B cell (primary cell): ENCODE measurements at regions not wholly inside any gene's neighbourhood (a gene's known extent, or its start where the extent isn't known, plus 50 kb on each side); places are given as distances from the start of the nearest gene placed in this dataset.

Source experiments
- ATAC-seq: fragments of 200-7000 bp; cut with Tn5 transposase; one replicate; pipeline ENCODE4 v1.10.0; 2021; ENCODE audit warnings: low read depth, mild to moderate bottlenecking, moderate number of reproducible peaks, moderate library complexity
- CTCF ChIA-PET: fragments of 350-600 bp; sonication (Branson Sonifier 250); formaldehyde crosslinking; loops from one replicate; lab custom pipeline; 2021; ENCODE audit warnings: antibody characterized with exemption, inconsistent platforms; lab: Charles Lee
- POLR2A ChIA-PET: fragments of 350-600 bp; sonication (Branson Sonifier 250); formaldehyde crosslinking; loops from one replicate; lab custom pipeline; 2021; ENCODE audit warnings: antibody characterized with exemption; lab: Charles Lee
- DNase-seq: peaks from one replicate; pipeline ENCODE4 v3.0.0; 2013
- H2AFZ ChIP-seq: 2 replicates; pipeline ENCODE4 v1.6.1; 2012; ENCODE audit warnings: mild to moderate bottlenecking, low read depth, low read length; ENCODE audit not compliant: insufficient read depth, poor library complexity, severe bottlenecking
- H3K27ac ChIP-seq, 2 donors: 1 replicate in 1 of 2; 2 replicates in 1 of 2; pipeline ENCODE4 v1.5.1; 2012 to 2013; ENCODE audit warnings: low read length in 2 of 2, mild to moderate bottlenecking in 2 of 2, moderate library complexity in 1 of 2
- H3K27me3 ChIP-seq, 4 experiments: fragments of 200-600 bp in 1 of 4; sonication (generic) in 1 of 4; replicated peaks in 1 of 4; 1 replicate in 2 of 4; 2 replicates in 2 of 4; pipeline versions ENCODE4 v1.6.1 to v1.7.0; 2013 to 2016; ENCODE audit warnings: low read length in 3 of 4, mild to moderate bottlenecking in 2 of 4, mixed read lengths in 1 of 4, moderate library complexity in 1 of 4; ENCODE audit not compliant: insufficient read depth in 4 of 4, control insufficient read depth in 3 of 4; ENCODE audit errors: control extremely low read depth in 1 of 4
- H3K36me3 ChIP-seq, 2 experiments: replicated peaks in 1 of 2; 1 replicate in 1 of 2; 2 replicates in 1 of 2; pipeline versions ENCODE4 v1.6.1 to v1.7.1; 2013; ENCODE audit warnings: low read length in 1 of 2; ENCODE audit not compliant: insufficient read depth in 2 of 2, control insufficient read depth in 1 of 2; ENCODE audit errors: control extremely low read depth in 1 of 2, extremely low read depth in 1 of 2
- H3K4me1 ChIP-seq, 2 donors: fragments of 200-600 bp in 1 of 2; sonication (generic) in 1 of 2; 1 replicate in 1 of 2; 2 replicates in 1 of 2; pipeline versions ENCODE4 v1.5.1 to v1.6.1; 2013 to 2017; ENCODE audit warnings: low read length in 2 of 2; ENCODE audit not compliant: control insufficient read depth in 2 of 2, insufficient read depth in 2 of 2
- H3K4me2 ChIP-seq: replicated peaks from 2 replicates; pipeline ENCODE3; 2012; ENCODE audit warnings: mild to moderate bottlenecking, low read depth, low read length; ENCODE audit not compliant: poor library complexity, severe bottlenecking
- H3K4me3 ChIP-seq, 5 experiments: fragments of 200-600 bp in 1 of 5; sonication (generic) in 1 of 5; 1 replicate in 3 of 5; 2 replicates in 2 of 5; pipeline versions ENCODE4 v1.5.1 to v1.7.0; 2011 to 2016; ENCODE audit warnings: low read length in 4 of 5, mild to moderate bottlenecking in 4 of 5, low read depth in 2 of 5, control low read depth in 1 of 5, moderate library complexity in 1 of 5; ENCODE audit not compliant: insufficient read depth in 1 of 5; ENCODE audit errors: control extremely low read depth in 1 of 5, extremely low read depth in 1 of 5
- H3K79me2 ChIP-seq: fragments of 200-600 bp; sonication (generic); one replicate; pipeline ENCODE4 v1.6.0; 2016; ENCODE audit warnings: low read length; ENCODE audit not compliant: control insufficient read depth, insufficient read depth
- H3K9ac ChIP-seq: fragments of 200-600 bp; sonication (generic); 2 replicates; pipeline ENCODE4 v1.6.1; 2017; ENCODE audit warnings: mild to moderate bottlenecking, low read length, moderate library complexity
- H3K9me3 ChIP-seq, 3 donors: one replicate each; pipeline versions ENCODE4 v1.6.1 to v1.7.1; 2013; ENCODE audit warnings: low read length in 2 of 3; ENCODE audit not compliant: control insufficient read depth in 2 of 3, insufficient read depth in 1 of 3; ENCODE audit errors: control extremely low read depth in 1 of 3
- H4K20me1 ChIP-seq: 2 replicates; pipeline ENCODE4 v1.6.0; 2012; ENCODE audit warnings: mild to moderate bottlenecking, low read length; ENCODE audit not compliant: insufficient read depth, control insufficient read depth, poor library complexity, severe bottlenecking
- H3K27ac Mint-ChIP-seq: one replicate; pipeline ENCODE4 v1.8.0; 2021; ENCODE audit warnings: mixed read lengths
- H3K27me3 Mint-ChIP-seq: one replicate; pipeline ENCODE4 v1.8.0; 2021; ENCODE audit warnings: mixed read lengths
- H3K4me1 Mint-ChIP-seq: one replicate; pipeline ENCODE4 v1.8.0; 2021; ENCODE audit warnings: mixed read lengths
- H3K4me3 Mint-ChIP-seq: one replicate; pipeline ENCODE4 v1.8.0; 2021; ENCODE audit warnings: mixed read lengths
- H3K9me3 Mint-ChIP-seq: one replicate; pipeline ENCODE4 v1.8.0; 2022; ENCODE audit warnings: mixed read lengths; ENCODE audit not compliant: insufficient read depth
- CTCF ChIP-seq: fragments of 200-600 bp; IDR thresholded peaks from one replicate; pipeline ENCODE4 v1.8.0; 2022; ENCODE audit warnings: antibody characterized with exemption, mild to moderate bottlenecking
- EZH2 ChIP-seq: IDR thresholded peaks from 2 replicates; pipeline ENCODE4 v1.6.1; 2012; ENCODE audit warnings: borderline replicate concordance, low read depth, mild to moderate bottlenecking, moderate library complexity, low read length; ENCODE audit not compliant: insufficient read depth, poor library complexity, severe bottlenecking
- WGBS: methylation state at CpG from one replicate; pipeline ENCODE4 v1.1.5; 2013; ENCODE audit warnings: missing lambda C conversion rate; ENCODE audit not compliant: insufficient coverage; 5-methylcytosine and 5-hydroxymethylcytosine counted together
- intact Hi-C: fragments of 100-400 bp; cut with micrococcal nuclease; formaldehyde crosslinking; loops from one replicate; pipeline ENCODE4 v1.10.0; 2022

GRCh38 chr12:75868501-75868900, 163.1 kb downstream of the PHLDA1 start:
- 89% methylated on average over 1 of the region's 3 CpGs for WGBS
- Histone ChIP-seq H4K20me1 (no peaks in the 10 kb centered on the region), H3K4me2 (no peak overlapping the region), H3K4me3 (no peak overlapping the region), H3K4me1 (no peaks in the 10 kb centered on the region), H3K9me3 (no peaks in the 10 kb centered on the region), H3K27me3 (no peaks in the 10 kb centered on the region), H3K36me3 (no peaks in the 10 kb centered on the region), H3K27ac (no peak overlapping the region), H2AFZ (no peak overlapping the region), H3K79me2 (no peaks in the 10 kb centered on the region), H3K9ac (no peak overlapping the region)
- Mint-ChIP-seq H3K27me3 (peaks cover 13% of the 10 kb centered on the region), H3K4me1 (no peaks in the 10 kb centered on the region), H3K27ac (no peak overlapping the region), H3K9me3 (peaks cover 6% of the 10 kb centered on the region), H3K4me3 (no peak overlapping the region)
- no peak for DNase-seq
- TF ChIP-seq CTCF (no peak), EZH2 (no peak)
- ATAC-seq, result no peak
- ChIA-PET POLR2A (no interaction called here), CTCF (no interaction called here)
- intact Hi-C loops, result no loop called here

GRCh38 chr12:75865315-75865714, 166.3 kb downstream of the PHLDA1 start:
- no peaks in the 10 kb centered on the region for H3K9me3 ChIP-seq
- H3K9ac ChIP-seq, result no peak overlapping the region
- H3K9me3 Mint-ChIP-seq, result peaks cover 6% of the 10 kb centered on the region
- intact Hi-C loops, result no loop called here
- H2AFZ ChIP-seq, result no peak overlapping the region
- H4K20me1 ChIP-seq, result no peaks in the 10 kb centered on the region
- H3K27ac Mint-ChIP-seq, result no peak overlapping the region
- H3K4me3 Mint-ChIP-seq, result no peak overlapping the region
- CTCF ChIA-PET, result no interaction called here
- H3K4me1 ChIP-seq, result no peaks in the 10 kb centered on the region
- DNase-seq, result no peak
- no peak overlapping the region for H3K4me2 ChIP-seq
- H3K27me3 Mint-ChIP-seq, result peaks cover 3% of the 10 kb centered on the region
- no peak for TF ChIP-seq CTCF
- TF ChIP-seq EZH2, result no peak
- H3K36me3 ChIP-seq, result no peaks in the 10 kb centered on the region
- H3K27ac ChIP-seq, result no peak overlapping the region
- WGBS, result 100% methylated on average over 2 of the region's 3 CpGs
- POLR2A ChIA-PET, result no interaction called here
- no peaks in the 10 kb centered on the region for H3K4me1 Mint-ChIP-seq
- H3K27me3 ChIP-seq, result no peaks in the 10 kb centered on the region
- no peak for ATAC-seq
- no peak overlapping the region for H3K4me3 ChIP-seq
- H3K79me2 ChIP-seq, result no peaks in the 10 kb centered on the region
